C4-2B (cell line): ENCODE measurements at regions not wholly inside any gene's neighbourhood (a gene's known extent, or its start where the extent isn't known, plus 50 kb on each side); places are given as distances from the start of the nearest gene placed in this dataset.

ENCODE experiments used
- CTCF ChIP-seq: fragments of 450-650 bp; conservative IDR thresholded peaks from 2 replicates; pipeline ENCODE4 v1.5.1; 2017; ENCODE audit warnings: mild to moderate bottlenecking
- ZFX ChIP-seq: fragments of 450-650 bp; IDR thresholded peaks from 2 replicates; pipeline ENCODE4 v1.6.1; 2017

GRCh38 chr1:4017636-4018365 is 117.7 kb upstream of the C1orf174 start:
- no peak for TF ChIP-seq CTCF
- TF ChIP-seq ZFX = no peak
